ENCODE measurements at regions not wholly inside any gene's neighbourhood (a gene's known extent, or its start where the extent isn't known, plus 50 kb on each side); places are given as distances from the start of the nearest gene placed in this dataset.

DNA sequence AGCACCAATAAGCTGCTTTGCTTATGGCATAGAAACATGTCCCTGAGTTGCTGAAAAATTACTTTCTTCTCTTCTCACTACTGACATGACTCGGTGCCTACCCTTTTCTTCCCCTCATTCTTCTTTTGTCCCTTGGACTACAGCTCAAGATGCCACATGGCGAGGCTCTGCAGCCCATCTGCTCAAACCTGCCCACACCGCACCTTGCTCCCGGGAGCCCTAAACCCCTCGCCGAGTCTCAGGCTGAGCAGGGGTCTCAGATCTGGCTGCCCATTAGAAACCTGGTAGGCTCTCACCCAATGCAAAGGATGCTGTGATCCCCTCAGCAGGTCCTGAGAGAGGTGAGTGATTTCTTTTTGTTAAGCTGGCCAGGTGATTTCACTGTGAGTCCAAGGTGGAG, 251.7 kb upstream of the IRX1 start:
- H3K9ac ChIP-seq, result no peak overlapping the region
- no peaks in the 10 kb centered on the region for H3K79me2 ChIP-seq (ENCODE audit: insufficient read depth, low read depth)
- no peak overlapping the region for H3K4me3 ChIP-seq (IDR thresholded peaks at IDR 0.05; ENCODE audit: insufficient read depth, low read depth, low read length)

DNA sequence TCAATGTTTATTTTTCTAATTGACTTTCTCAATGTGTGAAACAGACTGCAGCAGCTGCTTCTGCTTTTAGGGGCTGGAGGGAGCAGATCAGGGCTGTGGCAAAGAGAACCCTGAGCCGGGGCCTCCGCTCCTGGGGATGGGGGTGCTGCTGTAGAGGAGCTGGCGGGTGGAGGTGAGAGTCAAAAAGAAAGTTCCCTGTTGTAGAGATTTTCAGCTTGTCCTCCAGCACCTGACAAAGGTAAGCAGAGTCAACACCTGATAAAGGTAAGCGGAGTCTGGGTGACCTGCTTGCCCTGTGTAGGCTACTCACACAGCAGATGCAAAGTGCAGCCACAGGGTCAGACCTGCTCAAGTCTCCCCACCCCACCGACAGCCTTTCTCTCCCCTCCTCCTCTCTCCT, 252.4 kb upstream of the IRX1 start:
- Histone ChIP-seq H3K36me3 (ENCODE audit: insufficient read depth) (no peaks in the 10 kb centered on the region), H3K4me3 (IDR thresholded peaks at IDR 0.05; ENCODE audit: insufficient read depth, low read depth, low read length) (no peak overlapping the region)

More for the DNA sequence above, 251.7 kb upstream of the IRX1 start:
- Histone ChIP-seq H3K4me1 (ENCODE audit: low read depth, poor library complexity, severe bottlenecking) (no peaks in the 10 kb centered on the region), H3K27me3 (ENCODE audit: insufficient read depth, low read depth) (no peaks in the 10 kb centered on the region), H3K4me2 (no peak overlapping the region), H3K27ac (no peak overlapping the region), H2AFZ (ENCODE audit: low read depth) (no peak overlapping the region), H3K36me3 (ENCODE audit: insufficient read depth) (no peaks in the 10 kb centered on the region), H4K20me1 (ENCODE audit: insufficient read depth) (no peaks in the 10 kb centered on the region)
- TF ChIP-seq, protein P1, sequence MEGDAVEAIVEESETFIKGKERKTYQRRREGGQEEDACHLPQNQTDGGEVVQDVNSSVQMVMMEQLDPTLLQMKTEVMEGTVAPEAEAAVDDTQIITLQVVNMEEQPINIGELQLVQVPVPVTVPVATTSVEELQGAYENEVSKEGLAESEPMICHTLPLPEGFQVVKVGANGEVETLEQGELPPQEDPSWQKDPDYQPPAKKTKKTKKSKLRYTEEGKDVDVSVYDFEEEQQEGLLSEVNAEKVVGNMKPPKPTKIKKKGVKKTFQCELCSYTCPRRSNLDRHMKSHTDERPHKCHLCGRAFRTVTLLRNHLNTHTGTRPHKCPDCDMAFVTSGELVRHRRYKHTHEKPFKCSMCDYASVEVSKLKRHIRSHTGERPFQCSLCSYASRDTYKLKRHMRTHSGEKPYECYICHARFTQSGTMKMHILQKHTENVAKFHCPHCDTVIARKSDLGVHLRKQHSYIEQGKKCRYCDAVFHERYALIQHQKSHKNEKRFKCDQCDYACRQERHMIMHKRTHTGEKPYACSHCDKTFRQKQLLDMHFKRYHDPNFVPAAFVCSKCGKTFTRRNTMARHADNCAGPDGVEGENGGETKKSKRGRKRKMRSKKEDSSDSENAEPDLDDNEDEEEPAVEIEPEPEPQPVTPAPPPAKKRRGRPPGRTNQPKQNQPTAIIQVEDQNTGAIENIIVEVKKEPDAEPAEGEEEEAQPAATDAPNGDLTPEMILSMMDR (conservative IDR thresholded peaks at IDR 0.05; ENCODE audit: low read depth, low read length), result no peak

DNA sequence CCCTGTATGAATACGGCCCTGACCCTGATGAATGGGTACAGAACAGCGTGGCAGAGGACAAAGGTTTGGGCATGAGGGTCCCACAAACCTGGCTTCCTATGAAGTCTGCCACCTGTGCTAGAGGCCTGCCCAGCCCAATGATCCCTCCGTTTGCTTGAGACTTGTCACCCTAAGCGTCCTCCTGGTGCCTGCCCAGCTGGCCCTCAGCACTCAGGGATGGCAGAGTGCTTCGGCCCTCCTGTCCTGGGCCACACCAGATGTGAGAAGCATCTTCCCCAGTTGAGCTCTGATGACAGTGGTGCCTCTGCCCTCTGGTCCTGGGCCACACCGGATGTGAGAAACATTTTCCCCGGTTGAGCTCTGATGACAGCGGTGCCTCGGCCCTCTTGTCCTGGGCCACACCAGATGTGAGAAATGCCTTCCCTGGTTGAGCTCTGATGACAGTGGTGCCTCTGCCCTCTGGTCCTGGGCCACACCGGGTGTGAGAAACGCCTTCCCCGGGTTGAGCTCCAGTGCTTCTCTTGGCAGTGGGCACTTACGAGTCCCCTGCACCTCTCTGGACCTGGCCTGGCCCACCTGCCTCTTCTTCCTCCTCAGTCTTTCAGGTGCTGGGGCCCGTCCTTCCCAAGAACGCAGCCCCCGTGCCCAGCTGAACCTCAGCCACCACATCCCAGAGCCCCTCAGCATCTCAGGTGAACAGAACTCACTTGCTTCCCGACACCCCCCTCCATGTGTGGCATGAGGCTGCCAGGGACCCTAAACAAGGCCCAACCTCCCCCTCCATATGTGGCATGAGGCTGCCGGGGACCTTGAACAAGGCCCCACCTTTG, 253.1 kb upstream of the IRX1 start:
- Histone ChIP-seq H3K4me2 (no peak overlapping the region), H3K9ac (no peak overlapping the region), H3K4me3 (IDR thresholded peaks at IDR 0.05; ENCODE audit: insufficient read depth, low read depth, low read length) (no peak overlapping the region), H3K27ac (no peak overlapping the region), H4K20me1 (ENCODE audit: insufficient read depth) (no peaks in the 10 kb centered on the region), H2AFZ (ENCODE audit: low read depth) (no peak overlapping the region), H3K27me3 (ENCODE audit: insufficient read depth, low read depth) (no peaks in the 10 kb centered on the region), H3K79me2 (ENCODE audit: insufficient read depth, low read depth) (no peaks in the 10 kb centered on the region), H3K36me3 (ENCODE audit: insufficient read depth) (no peaks in the 10 kb centered on the region), H3K4me1 (ENCODE audit: low read depth, poor library complexity, severe bottlenecking) (no peaks in the 10 kb centered on the region)
- TF ChIP-seq, protein P1 (conservative IDR thresholded peaks at IDR 0.05; ENCODE audit: low read depth, low read length), result no peak

More for the DNA sequence above, 252.4 kb upstream of the IRX1 start:
- no peak overlapping the region for H3K9ac ChIP-seq
- no peak overlapping the region for H2AFZ ChIP-seq (ENCODE audit: low read depth)
- no peak overlapping the region for H3K27ac ChIP-seq
- no peaks in the 10 kb centered on the region for H3K4me1 ChIP-seq (ENCODE audit: low read depth, poor library complexity, severe bottlenecking)
- H3K27me3 ChIP-seq (ENCODE audit: insufficient read depth, low read depth), result no peaks in the 10 kb centered on the region
- TF ChIP-seq, protein P1 (conservative IDR thresholded peaks at IDR 0.05; ENCODE audit: low read depth, low read length), result no peak
- H4K20me1 ChIP-seq (ENCODE audit: insufficient read depth), result no peaks in the 10 kb centered on the region
- no peak overlapping the region for H3K4me2 ChIP-seq
- no peaks in the 10 kb centered on the region for H3K79me2 ChIP-seq (ENCODE audit: insufficient read depth, low read depth)

- no peak overlapping the region for H3K4me2 ChIP-seq
- H3K79me2 ChIP-seq (ENCODE audit: insufficient read depth, low read depth), result no peaks in the 10 kb centered on the region
- no peak overlapping the region for H2AFZ ChIP-seq (ENCODE audit: low read depth)
- H3K36me3 ChIP-seq (ENCODE audit: insufficient read depth), result no peaks in the 10 kb centered on the region
- H3K4me3 ChIP-seq (IDR thresholded peaks at IDR 0.05; ENCODE audit: insufficient read depth, low read depth, low read length), result no peak overlapping the region
- H3K27me3 ChIP-seq (ENCODE audit: insufficient read depth, low read depth), result no peaks in the 10 kb centered on the region
- no peak overlapping the region for H3K9ac ChIP-seq
- H3K4me1 ChIP-seq (ENCODE audit: low read depth, poor library complexity, severe bottlenecking), result no peaks in the 10 kb centered on the region
- no peaks in the 10 kb centered on the region for H4K20me1 ChIP-seq (ENCODE audit: insufficient read depth)
- no peak overlapping the region for H3K27ac ChIP-seq
- TF ChIP-seq, protein P1 (conservative IDR thresholded peaks at IDR 0.05; ENCODE audit: low read depth, low read length), result no peak
Observed at GRCh38 chr5:3341446-3342240, 254.0 kb upstream of the IRX1 start.

Measured in KMS-11 (cell line).